Stromal cell of bone marrow (primary cell): ENCODE measurements at regions not wholly inside any gene's neighbourhood (a gene's known extent, or its start where the extent isn't known, plus 50 kb on each side); places are given as distances from the start of the nearest gene placed in this dataset.

ENCODE experiments used
- DNase-seq: peaks from one replicate; pipeline ENCODE4 v3.0.0-alpha.2; 2012; ENCODE audit warnings: low read depth

DNA sequence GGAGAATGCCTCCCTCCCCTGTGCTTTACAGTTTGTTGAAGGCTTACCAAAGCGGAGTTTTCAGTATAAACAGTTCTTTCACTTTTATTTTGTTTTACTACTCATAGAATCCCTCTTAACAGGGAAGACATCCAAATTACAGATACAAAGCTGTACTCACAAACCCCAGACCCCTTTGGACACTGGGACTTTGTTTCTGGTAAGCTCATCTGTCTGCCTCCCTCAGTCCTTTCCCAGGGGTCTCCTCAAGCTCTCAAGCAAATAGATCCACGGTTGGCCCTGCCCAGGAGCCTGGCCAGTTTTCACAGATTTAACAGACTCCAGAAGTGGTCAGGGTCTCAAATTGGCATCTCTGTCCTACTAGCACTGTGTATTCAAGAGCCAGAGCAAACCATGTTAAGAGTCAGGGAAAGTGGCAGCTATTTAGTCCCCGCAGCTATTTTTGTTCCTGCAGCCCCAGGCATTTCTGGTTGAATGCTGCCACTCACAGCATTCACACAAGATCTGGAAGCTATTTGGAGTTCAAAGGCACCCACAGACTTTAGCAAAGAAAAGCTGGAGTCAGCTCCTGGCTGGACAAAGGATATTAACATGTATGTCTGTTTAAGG, 54.2 kb downstream of the TMEM100 start:
- DNase-seq = no peak

DNA sequence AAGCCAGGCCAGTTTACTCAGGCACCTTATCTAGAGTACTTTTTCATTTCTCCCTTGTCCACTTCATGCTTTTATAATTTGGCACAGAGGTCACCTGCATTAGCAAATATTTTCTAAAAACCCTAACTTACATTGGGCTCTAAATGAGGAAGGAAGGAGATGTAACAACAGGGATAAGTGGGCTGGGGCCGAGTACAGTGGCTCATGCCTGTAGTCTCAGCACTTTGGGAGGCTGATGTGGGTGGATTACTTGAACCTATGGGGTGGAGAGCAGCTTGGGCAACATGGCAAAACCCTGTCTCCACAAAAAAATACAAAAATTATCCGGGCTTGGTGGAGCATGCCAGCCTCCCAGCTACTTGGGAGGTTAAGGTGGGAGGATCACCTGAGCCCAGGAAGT, 55.9 kb downstream of the TMEM100 start:
- DNase-seq = no peak

DNA sequence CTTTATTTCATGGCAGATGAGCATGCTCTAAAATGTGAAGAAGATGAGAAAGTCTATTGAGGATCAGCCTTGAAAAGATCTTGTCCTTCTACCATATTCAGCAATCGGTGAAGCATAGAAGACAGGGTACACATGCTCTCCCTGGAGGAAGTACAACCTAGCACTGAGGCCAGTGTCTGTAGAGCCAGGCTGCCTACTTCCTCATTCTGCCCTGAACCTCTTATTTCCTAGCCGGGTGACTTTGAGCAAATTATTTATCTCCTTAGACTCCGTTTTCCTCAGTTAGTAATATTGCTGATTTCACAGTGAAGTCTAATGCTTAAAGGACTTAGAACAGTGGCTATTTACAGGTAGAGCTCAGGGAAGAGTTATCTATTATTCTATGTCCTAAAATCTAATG, 58.4 kb downstream of the TMEM100 start:
- no peak for DNase-seq

DNA sequence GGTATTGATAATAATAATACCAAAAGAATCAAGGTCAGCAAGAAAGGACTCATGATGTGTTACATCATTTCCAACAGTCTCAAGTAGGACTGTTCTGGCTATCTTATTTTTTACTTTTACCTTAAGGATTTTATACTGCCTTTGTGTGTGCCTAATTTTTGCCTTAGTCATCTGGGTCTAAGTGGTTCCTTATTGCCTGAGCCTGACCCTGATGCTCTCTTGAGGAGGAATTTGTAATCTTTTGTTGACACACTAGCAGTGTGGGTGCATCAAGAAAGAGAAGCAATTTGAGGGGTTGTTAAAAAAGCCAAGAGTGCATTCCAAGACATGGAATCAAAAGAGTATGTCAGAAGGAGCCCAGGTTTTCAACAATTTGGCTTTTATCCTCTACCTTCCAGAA, 59.3 kb downstream of the TMEM100 start:
- DNase-seq = no peak

DNA sequence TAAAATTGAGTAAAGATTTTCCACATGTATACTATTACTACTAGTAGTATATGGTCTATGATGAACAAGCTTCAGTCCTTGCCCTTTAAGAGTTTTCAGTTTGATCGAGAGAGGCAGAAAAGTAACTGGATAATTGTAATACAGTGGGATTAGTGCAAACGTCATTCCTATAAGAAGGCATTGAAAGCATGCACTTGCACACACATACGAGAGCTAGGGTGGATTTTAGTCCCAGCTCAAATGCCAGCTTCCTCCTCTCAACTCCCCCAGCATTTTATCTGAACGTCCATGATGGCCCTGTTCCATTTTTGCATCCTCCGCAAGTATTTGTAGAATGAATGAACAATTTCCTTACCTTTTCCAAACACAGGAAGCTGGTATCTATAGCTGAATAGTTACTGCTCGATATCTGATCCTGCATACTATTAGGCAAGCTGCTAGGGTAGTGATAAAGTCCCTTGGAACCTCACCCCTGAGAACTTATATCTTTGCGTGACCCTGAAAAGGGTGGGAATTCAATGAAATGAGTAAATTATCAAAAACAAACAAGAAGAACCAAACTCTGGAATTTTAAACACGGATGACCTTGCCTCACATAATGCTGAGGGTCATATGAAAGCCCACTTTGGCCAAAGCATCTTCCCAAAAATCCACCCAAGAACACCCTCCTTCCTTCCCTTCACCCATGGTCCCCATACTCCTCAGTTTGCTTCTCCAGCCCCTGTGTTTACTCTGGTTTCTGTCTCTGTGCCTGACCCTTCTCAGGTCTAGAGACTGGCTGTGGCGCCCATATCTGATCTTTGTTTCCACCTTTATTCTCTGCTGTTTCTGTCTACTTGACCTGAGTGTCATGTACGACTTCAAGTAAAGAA, 60.5 kb downstream of the TMEM100 start:
- DNase-seq = no peak

DNA sequence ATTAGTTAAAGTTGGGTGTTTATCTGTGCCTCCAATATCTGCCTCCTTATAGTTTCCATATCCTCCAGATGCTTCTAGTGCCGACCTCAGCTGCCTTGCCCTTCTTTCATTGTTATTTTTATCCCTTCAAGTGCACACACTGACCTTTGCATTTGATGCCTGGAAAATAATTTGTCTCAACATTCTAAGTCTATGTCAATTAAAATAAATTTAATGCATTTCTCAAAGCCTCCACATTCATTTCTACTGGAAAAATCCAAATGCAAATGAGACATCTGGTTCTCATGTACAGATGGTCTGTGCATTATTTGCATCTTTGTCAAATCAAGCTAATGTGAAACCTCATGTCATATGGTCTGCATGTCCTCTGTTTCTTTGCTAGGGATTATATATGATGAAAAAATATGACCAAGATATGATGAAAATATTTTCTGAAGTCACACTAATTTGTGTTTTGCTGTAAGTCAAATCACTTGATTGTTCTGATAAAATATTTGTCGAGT, 61.4 kb downstream of the TMEM100 start:
- no peak for DNase-seq

DNA sequence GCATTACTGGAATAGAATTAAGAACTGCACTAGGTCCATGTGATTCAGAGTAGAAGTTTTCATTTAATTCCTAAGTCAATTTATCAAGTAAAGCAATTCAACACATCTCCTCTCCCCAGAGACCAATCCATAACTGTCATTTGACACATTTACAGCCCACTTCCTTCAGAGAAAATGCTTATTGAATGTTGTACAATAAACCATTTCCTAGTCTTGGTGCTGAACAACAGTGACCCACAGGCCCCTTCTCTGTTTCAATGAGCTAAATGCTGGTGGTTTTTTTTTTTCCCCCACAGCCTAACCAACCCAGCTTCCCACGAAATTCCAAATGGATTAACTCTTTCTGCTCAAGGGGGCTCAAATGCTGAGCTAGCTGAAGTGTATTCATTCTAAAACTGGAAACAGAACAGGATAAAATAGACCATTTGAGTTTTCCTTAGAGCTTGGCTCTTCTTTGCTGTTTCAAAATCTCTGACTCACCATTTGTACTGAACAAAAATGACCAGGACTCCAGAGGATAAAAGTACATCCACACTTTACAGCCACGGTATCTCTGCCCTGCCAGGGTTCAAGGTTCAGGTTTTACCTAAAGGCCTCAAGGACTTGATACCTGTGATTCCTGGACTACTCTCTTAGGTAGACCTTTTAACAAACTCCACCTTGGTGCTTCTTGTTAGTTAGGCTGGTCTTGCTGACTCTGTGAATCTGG, 62.3 kb downstream of the TMEM100 start:
- peak; percentile 67 for DNase-seq

DNA sequence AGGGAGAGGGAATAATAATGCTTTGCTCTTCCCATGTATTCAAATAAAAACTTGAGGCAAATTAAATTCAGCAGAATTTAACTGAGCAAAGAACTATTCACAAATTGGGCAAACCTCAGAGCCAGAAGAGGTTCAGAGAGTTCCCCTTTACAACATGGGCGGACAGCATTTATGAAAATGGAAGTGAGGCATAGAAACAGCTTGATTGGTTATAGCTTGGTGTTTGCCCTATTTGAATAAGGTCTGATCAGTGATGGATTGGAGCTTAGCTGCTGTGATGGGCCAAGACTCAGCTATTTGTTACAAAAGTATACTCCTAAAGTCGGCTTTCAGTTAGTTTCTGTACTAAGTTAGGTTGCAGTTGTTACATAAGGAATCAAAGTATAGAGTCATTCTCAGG, 63.0 kb downstream of the TMEM100 start:
- DNase-seq = no peak

DNA sequence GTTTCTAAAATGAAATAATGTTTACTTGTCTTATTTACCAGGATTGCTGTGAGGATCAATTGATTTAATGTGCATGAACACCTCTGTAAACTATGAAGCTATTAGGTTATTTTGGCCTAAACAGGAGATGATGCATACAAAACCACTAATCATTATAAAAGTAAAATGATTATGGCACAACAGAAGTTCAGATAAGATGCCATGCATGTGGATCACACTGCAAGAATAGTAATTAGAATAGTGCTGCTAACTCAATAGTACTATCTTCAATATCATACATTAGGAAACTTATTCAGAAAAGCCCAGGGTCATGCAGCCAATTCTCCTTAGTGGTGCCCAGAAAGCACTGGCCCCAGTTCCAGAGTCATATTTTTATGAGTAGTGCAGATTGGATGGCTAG, 66.9 kb downstream of the TMEM100 start:
- DNase-seq = no peak

DNA sequence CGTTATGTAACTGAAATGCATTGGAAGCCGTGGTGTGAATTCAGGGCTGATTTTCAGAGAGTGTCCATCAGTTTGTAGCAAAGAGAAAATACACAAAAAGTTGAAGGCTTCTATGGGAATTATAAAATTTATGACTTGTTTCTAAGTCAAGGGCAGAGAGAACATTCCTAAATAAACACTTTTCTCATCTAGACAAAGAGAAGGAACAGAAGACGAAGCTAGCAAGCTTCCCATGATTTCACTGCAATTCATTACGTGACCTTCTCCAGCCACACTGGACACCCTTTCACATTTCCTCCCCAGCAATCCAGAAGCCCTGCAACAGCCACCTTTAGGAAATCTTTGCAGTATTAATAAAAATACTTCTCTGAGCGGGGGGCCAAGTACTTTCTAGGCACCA, 67.8 kb downstream of the TMEM100 start:
- DNase-seq = no peak

DNA sequence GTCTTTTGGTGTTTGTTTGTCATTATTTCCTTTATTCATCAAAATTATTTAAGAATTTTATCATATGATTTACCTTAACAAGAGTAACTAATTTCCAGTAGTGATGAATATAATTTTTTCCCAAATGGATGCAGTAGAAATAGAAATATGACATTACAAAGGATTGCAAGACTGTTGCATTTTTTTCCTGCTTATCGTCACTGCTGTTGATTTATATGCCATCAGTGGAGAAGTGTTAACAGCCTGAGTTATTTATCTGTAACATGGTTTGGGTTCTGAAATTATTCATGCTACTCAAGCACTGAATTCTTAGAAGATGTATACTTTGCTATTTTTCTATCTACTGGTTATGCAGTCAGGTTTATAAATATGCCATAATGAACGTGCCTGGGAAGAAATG, 68.6 kb downstream of the TMEM100 start:
- DNase-seq = no peak

DNA sequence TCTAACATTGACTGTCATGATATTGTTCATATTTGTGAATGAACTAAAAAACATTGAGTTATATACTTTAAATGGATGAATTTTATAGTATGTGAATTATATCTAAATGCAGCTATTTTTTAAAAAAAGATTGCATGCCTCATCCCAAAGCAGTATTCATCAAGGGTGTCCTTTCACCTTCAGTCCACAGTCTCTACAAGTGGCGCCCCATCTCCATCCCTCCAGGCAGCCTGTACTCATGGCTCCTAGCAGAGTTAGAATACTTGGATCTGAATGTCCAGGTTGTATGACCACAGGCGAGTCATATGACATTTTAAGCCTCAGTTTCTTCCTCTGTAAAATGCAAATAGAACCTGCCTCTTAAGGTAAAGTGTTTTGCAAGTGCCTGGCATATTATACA, 69.8 kb downstream of the TMEM100 start:
- DNase-seq = no peak

DNA sequence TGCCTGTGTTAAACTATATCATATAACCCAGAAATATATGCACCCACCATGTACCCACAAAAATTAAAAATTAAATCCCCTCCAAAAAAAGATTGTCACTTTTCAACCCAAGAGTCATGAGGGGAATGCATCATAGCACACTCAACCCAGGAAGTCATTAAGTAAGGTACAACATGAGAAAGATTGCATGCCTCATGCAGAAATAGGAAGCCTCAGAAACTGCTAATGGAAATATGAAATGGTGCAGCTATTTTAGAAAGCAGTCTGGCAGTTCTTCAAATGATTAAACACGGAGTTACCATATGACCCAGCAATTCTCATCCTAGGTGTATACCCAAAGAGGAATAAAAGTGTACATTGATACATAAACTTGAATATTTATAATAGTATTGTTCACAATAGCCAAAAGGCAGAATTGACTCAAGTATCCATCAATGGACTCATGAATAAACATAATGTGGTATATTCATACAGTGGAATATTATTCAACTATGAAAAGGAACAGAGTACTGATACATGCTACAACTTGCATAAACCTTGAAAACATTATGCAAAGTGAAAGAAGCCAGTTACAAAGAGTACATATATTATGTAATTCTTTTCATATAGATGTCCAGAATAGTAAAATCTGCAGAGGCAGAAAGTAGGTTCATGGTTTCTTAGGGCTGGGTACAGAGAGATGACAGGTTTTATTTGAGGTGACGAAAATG, 70.4 kb downstream of the TMEM100 start:
- no peak for DNase-seq

DNA sequence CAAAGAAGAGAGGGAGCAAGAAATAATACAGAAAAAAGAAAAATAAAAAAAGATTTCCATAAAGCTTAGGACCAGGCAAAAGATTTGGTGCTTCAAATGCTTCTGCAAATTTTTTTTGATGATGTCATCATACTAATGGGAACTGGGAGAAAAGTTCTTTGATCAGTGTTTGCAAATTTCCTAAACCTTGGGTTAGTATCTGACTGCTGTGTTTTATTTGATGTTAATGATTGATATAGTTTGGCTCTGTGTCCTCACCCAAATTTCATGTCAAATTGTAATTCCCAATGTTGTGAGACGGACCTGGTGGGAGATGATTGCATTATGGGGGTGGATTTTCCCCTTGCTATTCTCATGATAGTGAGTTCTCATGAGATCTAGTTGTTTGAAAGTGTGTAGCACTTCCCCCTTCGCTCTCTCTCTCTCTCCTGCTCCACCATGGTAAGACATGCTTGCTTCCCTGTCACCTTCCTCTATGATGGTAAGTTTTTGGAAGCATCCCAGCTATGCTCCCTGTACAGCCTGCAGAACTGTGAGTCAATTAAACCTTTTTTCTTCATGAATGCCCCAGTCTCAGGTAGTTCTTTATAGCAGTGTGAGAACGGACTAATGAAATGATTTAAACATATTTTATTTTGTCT, 72.6 kb downstream of the TMEM100 start:
- no peak for DNase-seq

DNA sequence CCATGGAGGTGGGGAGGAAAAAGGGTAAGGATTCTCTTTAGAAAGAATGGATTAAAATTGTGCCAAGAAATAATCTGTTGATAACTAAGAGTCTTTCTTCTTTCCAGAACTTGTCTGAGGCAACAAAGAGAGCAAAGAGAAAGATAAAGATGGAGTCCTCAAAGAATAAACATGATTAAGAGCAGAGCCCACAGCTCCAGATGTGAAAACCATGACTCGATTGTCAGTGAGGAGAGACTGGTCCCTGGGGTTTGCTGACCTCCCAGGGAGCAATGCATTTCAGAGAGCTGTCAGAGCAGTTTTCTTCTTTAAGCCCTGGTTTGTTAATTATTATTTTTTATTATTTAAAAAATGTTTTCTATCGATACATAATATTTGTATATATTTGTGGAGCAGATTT, 74.6 kb downstream of the TMEM100 start:
- no peak for DNase-seq

DNA sequence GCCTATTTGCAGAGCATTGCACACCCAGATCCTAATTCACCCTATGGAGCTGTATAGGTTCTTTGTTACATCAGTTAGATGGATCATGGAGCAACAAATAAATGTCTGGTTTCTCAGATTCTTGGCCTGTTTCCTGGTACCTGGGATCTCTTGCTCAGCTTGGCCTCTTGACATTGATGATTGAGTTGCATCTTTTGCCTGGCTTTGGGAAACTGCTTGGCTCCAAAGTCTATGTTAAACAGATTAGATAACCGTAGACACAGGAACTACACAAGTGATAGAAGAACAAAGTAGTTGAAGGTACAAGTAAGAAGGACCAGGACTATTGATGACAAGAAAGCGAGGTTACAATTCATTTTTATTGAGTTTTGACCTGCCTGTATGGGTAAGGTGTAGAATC, 77.3 kb downstream of the TMEM100 start:
- DNase-seq = no peak

DNA sequence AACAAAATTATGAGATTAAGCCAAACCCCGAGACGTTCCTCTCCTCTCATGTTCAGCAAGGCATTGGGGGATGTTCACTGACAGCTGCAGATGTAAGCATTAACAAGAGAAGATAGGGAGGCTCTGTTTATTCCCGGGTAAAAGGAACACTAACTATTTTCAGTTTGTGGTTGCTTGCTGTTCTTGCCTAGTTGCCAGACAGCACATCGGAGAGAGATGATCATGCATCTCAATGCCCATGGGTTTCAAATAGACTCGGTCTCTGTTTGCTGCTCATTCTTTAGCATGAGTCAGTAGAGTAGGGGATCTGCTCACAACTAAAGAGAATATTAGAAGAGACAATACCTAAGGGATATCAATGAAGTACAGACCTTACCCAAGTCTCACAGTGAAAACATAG, 78.3 kb downstream of the TMEM100 start:
- peak; percentile 20 for DNase-seq

DNA sequence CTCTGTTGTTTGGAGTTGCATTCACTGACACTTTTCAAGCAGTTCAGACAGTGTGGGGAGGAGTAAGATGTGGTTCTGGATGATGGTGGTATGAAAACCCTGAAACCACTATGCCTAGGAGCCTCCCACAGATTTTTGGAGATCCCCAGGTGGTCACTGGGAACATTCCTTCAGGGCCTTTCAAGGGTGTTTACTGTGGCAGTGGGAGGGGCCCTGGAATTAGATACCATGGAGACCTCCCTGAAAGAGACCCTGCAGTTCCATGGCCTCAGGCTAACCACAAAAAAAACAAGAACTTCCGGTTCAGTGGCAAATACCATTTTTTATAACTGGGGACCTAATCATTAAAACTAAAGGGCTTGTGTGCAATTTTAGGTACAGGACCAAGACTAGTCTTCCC, 79.9 kb downstream of the TMEM100 start:
- DNase-seq = no peak

DNA sequence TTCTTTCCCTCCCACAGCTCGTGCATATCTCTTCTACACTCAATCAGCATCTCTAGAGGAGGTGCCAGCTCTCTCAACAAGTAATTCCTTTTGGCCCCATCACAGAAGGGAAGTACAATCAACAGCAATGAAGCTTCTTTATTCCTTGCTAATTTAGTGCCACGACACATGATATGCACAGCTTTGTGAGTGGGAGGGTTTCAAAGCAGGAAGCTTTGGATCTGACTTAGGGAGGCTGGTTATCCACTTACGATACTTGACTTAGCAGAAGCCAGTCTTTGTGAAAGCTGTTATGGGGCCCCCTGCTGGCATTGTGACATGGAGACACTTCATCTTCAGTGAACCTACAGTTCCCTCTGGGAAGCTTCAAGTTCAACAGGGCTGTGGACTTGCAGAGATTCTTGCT, 81.0 kb downstream of the TMEM100 start:
- DNase-seq = peak; percentile 54

DNA sequence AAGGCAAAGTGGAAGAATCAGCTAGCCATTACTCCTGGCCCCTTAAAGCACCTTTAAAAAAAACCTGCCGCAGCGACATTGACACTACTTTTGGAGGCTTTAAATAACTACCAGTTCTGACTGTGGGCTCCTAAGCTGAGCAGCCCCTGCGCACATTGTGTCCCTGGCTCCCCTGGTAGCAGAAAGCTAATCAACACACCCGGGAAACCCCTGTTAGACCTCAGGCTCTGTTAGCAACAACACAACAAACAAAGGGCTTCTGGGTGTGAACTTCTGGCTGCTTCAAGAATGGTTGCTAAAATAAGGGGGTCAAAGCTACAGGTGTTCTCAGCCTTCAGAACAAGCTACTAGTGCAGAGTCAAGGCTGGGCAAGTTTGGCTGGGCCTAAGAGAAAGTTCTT, 83.6 kb downstream of the TMEM100 start:
- DNase-seq = no peak

DNA sequence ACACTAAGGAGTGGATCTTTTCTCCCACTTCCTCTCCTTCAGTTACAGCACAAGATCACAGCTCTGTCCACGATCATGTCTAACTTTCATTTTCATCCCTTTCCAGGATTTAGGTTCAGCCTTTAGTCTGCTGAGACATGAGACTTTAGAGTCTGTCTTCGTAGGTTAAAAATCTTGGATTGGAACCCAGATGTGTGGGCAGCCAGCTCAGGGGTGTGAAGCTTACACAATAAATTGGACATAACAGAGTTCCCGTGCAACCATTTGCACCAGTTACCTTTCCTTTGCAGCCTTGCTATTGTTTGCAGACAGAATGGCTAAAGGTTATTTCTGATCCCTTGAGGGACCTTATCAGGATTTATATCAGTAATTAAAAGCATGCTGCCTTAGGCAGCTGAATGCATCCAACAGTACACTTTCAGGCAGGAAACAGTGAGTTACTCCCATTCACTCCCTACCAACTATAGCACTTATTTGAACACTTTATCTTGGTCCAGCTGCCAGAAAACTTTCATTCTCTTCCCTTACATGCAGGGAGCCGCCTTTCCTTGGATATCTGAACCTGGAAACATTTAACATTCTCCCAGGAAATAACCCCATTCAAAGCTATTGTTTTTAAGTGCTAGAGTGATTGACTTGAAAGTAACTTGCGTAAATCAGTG, 87.3 kb downstream of the TMEM100 start:
- DNase-seq = peak; percentile 23
